SW 1271 (cell line): ENCODE measurements at regions not wholly inside any gene's neighbourhood (a gene's known extent, or its start where the extent isn't known, plus 50 kb on each side); places are given as distances from the start of the nearest gene placed in this dataset.
"Not testable (repeated sequence)": the region's sequence is repeated elsewhere in the genome, so short reads cannot be mapped to it uniquely, and the experiment has no call there.

Source experiments
- DNase-seq, 2 experiments: peaks; one replicate each; lab custom pipeline; 2025; lab: John Stamatoyannopoulos, UW

DNA sequence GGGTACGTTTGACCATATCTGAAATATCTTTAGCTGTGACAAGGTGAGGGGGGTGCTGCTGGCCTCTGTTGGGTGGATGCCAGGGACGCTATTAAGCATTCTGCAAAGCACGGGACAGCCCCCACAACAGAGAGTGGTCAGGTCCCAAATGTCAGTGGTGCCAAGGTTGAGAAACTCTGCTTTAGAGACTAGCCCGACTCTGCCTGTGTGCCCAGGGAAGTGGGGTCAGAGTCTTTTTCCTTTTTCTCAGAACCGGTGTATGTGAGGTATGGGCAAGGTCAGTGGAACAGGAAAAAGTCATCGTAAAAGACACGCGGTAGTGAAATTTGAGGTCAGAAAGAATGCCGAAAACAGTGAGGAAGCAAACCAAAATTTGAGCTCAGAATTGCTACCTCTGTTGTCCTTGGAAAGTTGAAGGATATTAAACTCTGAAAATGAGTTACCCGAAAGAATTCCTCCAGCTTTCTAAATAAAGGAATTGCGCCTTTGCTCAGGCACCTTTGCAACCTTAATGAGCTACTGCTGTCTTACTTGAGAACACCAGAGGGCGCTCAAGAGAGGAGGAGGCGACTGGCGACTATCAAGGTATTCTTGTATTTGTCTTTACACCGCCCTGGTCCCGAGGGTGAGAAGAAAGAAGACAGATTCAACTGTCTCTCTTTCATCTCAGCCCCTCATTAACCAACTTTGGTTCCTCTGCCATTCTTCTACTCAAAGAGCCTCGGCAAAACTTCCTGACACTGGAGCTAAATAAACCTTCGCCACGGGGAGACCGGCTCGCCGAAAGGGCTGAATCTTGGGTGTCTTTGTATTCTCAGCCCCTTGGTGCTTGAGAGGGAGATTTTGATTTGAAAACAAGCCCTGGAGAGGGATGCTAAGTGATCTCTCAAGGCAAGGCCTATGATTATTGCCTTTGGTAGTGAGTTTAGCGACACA lies 85.4 kb upstream of the OLIG2 start:
- DNase-seq: peak in 1 of 2 experiments; percentile 23

DNA sequence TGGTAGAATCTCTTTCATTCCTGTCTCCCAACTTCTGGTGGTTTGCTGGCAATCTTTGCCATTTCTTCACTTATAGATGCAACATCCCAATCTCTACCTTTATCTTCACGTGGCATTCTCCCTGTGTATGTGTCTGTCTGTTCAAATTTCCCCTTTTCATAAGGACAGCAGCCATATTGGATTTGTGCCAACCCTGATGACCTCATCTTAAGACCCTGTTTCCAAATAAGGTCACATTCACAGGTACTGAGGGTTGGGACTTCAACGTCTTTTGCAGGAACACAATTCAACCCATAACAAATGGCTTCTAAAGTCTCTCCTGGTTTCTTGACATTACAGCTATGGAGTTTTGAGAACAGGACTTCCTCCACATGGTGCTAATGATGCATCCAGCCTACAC lies 84.5 kb upstream of the OLIG2 start:
- DNase-seq: no peak

GRCh38 chr21:32946654-32947053 lies 79.1 kb upstream of the OLIG2 start:
- DNase-seq: no peak

DNA sequence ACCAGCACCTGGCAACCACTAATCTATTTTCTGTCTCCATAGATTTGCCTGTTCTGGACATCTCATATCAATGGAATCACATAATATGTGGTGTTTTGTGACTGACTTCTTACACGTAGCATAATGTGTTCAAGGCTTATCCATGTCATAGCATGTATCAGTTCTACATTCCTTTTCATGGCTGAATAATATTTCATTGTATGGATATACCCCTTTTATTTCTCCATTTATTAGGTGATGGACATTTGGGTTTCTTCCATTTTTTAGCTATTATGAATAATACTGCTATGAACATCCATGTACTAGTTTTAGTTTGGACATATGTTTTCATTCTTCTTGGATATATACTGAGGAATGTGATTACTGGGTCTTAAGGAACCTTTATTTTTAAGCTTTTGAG lies 78.0 kb upstream of the OLIG2 start:
- DNase-seq: no peak

- DNase-seq: no peak
Observed at GRCh38 chr21:32949701-32950100, 76.0 kb upstream of the OLIG2 start.

DNA sequence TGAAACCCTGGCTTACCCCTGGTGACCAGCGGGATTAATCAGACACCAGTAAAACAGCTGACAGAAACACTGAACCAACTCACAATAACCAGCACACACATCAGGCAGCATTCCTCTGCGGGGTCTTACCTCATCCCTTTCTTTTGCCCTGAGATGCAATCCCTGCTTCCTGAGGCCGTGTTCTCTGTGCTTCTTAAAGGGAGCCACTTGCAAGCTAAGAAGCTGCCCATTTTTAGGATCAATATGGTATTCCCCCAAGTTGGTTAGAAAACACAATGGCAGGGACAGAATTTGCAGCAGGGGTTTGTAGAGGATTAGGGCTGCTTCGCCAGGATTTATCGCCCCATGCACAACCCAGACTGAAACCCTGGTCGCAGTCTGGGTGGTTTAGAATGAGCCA lies 74.7 kb upstream of the OLIG2 start:
- DNase-seq: no peak

DNA sequence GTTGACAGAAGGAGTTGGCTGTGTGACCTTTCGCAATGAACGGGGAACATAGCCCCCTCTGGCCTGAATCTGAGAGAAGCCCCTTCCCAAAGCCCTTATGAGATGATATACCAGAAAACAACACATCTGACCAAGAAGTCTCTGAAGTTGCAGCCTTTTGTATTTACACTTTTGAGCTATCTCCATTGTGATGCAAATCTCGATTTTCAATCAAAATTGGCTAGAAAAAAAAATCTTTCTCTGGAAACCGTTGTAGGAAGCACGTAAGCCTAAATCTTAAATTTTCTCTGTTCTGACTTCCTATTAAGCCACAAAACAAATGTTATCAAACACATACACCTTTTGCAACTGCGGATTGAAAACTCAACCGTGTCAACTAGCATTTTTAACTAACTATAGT lies 71.4 kb upstream of the OLIG2 start:
- no peak for DNase-seq

DNA sequence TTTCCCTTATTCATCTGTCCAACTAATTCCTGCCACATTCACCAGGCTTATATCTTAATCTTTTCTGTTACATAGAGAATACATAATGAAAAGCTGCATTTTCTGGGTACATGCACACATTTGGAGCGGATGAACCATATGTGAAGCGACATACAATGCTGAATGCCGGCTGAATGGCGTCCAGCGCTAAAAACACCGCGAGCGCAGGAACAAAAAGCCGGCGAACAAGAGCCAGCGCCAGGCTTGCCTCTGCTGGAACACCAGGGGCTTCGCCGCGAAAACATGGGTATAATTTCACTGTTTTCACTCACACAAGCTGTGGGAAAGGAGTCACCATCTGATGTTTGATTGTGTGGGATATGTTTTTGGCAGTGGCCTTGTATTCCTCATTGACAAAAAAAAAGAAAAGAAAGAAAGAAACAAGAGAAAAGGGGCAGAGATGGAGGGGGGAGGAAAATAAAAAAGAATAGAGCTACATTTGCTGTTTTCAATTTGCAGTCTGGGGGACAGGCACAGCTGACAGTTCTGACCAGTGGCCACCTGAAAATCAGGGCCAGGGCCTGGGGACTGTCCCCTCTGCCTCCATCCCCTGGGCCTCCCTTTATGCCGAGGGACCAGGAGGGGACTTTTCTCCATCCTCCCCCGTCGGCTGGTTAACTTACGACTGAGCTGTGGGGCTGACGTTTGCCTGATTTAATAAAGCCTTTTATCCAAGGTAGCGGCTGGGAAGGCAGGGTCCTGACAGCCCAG lies 70.2 kb upstream of the OLIG2 start:
- no peak for DNase-seq

- no peak for DNase-seq
Observed at GRCh38 chr21:32956061-32956656, 69.6 kb upstream of the OLIG2 start.

GRCh38 chr21:32957545-32957944 lies 68.2 kb upstream of the OLIG2 start:
- no peak for DNase-seq

GRCh38 chr21:32958288-32959002 lies 67.3 kb upstream of the OLIG2 start:
- DNase-seq: no peak

DNA sequence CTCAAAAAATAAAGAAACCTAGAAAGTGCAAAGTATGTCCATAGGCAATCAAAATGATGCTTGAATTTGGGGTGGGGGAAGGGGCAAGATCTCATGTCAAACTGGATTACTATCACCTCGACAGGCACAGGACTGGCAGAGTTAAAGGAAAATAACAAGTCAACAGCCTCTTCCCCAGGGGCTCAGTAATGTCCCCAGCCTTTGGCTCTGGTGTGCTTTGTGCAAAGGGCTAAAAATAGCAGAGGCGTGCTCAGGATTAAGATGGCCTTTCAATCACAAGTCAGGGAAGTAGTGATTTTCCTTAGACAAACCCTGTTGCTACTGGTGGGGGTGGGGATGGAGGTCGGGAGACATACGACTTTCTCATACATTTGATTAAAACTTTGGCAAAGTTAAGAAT lies 63.5 kb upstream of the OLIG2 start:
- no peak for DNase-seq

GRCh38 chr21:32965129-32965680 lies 60.5 kb upstream of the OLIG2 start:
- DNase-seq: no peak

- no peak for DNase-seq
Observed at GRCh38 chr21:32966120-32966519, 59.6 kb upstream of the OLIG2 start.

- not testable (repeated sequence) for DNase-seq
Observed at GRCh38 chr21:32968103-32968502, 57.6 kb upstream of the OLIG2 start.

GRCh38 chr21:32974653-32975052 lies 51.1 kb upstream of the OLIG2 start:
- no peak for DNase-seq

DNA sequence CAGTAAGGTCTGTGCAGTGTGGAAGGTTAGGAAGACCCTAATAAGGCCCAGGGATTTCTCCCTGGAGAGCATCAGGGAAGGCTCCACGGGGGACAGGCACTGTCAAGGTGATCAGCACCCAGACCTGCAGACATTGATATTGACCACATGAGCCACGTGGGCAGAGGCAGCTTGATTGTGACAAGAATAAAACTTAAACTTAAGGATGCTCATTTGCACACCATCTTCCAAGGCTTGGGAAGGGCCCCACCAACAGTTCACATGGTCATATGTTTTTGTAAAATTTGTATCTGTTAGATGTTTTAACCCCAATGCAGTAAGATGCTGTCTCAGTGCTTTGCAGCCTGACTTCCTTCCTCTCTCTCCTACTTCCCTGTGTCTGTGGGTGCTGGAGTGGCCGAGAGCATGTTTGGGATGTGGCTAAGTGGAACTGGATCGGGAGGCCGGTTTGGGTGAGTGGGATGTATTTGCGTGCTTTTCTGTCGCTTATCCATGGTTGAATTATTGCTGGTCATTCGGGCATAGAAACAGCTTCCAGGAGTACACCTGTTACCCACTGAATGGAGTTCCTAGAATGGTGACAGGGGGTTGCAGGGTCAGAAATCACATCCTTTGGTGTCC lies 49.8 kb upstream of the OLIG2 start:
- DNase-seq: no peak
